DOHH2 (cell line): ENCODE measurements at regions not wholly inside any gene's neighbourhood (a gene's known extent, or its start where the extent isn't known, plus 50 kb on each side); places are given as distances from the start of the nearest gene placed in this dataset.

Source experiments
- CTCF ChIP-seq: fragments of 200-600 bp; sonication (generic); IDR thresholded peaks from one replicate; pipeline ENCODE4 v1.5.1; 2014; ENCODE audit warnings: antibody characterized with exemption, mild to moderate bottlenecking, low read depth, low read length; ENCODE audit not compliant: poor library complexity, severe bottlenecking
- EZH2phosphoT487 ChIP-seq: fragments of 200-600 bp; sonication (generic); IDR thresholded peaks from 2 replicates; pipeline ENCODE4 v1.6.1; 2017; ENCODE audit warnings: borderline replicate concordance, mild to moderate bottlenecking, antibody characterized with exemption, low read length, moderate library complexity, mixed read lengths

GRCh38 chr9:106535439-106535838, 327.5 kb upstream of the ZNF462 start:
- TF ChIP-seq CTCF = no peak
- no peak for TF ChIP-seq EZH2phosphoT487
